K562 (cell line): ENCODE measurements at regions not wholly inside any gene's neighbourhood (a gene's known extent, or its start where the extent isn't known, plus 50 kb on each side); places are given as distances from the start of the nearest gene placed in this dataset.

Source experiments
- ATAC-seq: fragments of 200-7000 bp; cut with Tn5 transposase; 3 replicates; pipeline ENCODE4 v1.9.1; 2020; ENCODE audit warnings: moderate library complexity
- BruUV-seq: library from RNA; stranded (reverse); fragments of 400-500 nt; replicated peaks from 2 replicates; lab custom pipeline; 2021; lab: Mats Ljungman, UMichigan
- CTCF ChIA-PET: fragments of 300-600 bp; formaldehyde crosslinking; extraction: SDS; loops from one replicate; lab custom pipeline; 2021; ENCODE audit warnings: low intra/inter-chr PET ratio; lab: Yijun Ruan, JAX
- POLR2A ChIA-PET: fragments of 300-600, 350-650 bp; sonication (Branson Sonifier 250); formaldehyde crosslinking; extraction: SDS; loops from one replicate; lab custom pipeline; 2021; ENCODE audit warnings: antibody characterized with exemption, inconsistent platforms; lab: Yijun Ruan, JAX
- DNase-seq, 4 experiments: peaks; one replicate each; pipeline versions ENCODE4 v3.0.0 to v3.0.0-alpha.2; 2011 to 2018; ENCODE audit warnings: low spot score in 3 of 4, mixed read lengths in 3 of 4; ENCODE audit errors: extremely low read depth in 1 of 4
- FAIRE-seq: peaks from 2 replicates; lab custom pipeline; 2011; peaks lifted over from hg19 to GRCh38; lab: Jason Lieb, UNC
- H2AFZ ChIP-seq: 2 replicates; pipeline ENCODE4 v1.6.0; 2011; ENCODE audit warnings: low read depth, low read length, control low read depth, inconsistent platforms
- H3K27ac ChIP-seq: fragments of 200-600 bp; 3 replicates; pipeline ENCODE4 v1.8.0; 2011; ENCODE audit warnings: low read depth, mild to moderate bottlenecking, control low read depth, inconsistent platforms, low read length, moderate library complexity, mixed read lengths; ENCODE audit errors: extremely low read depth
- H3K27me3 ChIP-seq, 2 experiments: fragments of 300-600 bp in 1 of 2; 2 replicates in 1 of 2; 3 replicates in 1 of 2; pipeline versions ENCODE4 v1.6.0 to v1.8.0; 2011; ENCODE audit warnings: inconsistent platforms in 2 of 2, low read length in 2 of 2, mild to moderate bottlenecking in 1 of 2, mixed read lengths in 1 of 2, moderate library complexity in 1 of 2; ENCODE audit not compliant: control insufficient read depth in 2 of 2, insufficient read depth in 2 of 2
- H3K36me3 ChIP-seq: fragments of 300-600 bp; 3 replicates; pipeline ENCODE4 v1.8.0; 2011; ENCODE audit warnings: mild to moderate bottlenecking, low read length, inconsistent platforms; ENCODE audit not compliant: control insufficient read depth, insufficient read depth
- H3K4me1 ChIP-seq, 2 experiments: fragments of 200-600 bp in 1 of 2; replicated peaks in 1 of 2; 2 replicates in 1 of 2; 3 replicates in 1 of 2; pipeline versions ENCODE4 v1.5.1 to v1.8.0; 2011; ENCODE audit warnings: inconsistent platforms in 2 of 2, low read length in 2 of 2, mild to moderate bottlenecking in 1 of 2, mixed read lengths in 1 of 2, moderate library complexity in 1 of 2; ENCODE audit not compliant: control insufficient read depth in 2 of 2, insufficient read depth in 2 of 2
- H3K4me2 ChIP-seq: 2 replicates; pipeline ENCODE4 v1.6.1; 2011; ENCODE audit warnings: low read length, control low read depth, inconsistent platforms, mixed read lengths; ENCODE audit not compliant: insufficient read depth
- H3K4me3 ChIP-seq: fragments of 200-600 bp; sonication (generic), shearing (Covaris generic); 2 replicates; pipeline ENCODE4 v1.5.1; 2016; ENCODE audit warnings: control low read depth, inconsistent platforms
- H3K79me2 ChIP-seq: fragments of 200-600 bp; 3 replicates; pipeline ENCODE4 v1.8.0; 2011; ENCODE audit warnings: low read length, inconsistent platforms; ENCODE audit not compliant: control insufficient read depth, insufficient read depth
- H3K9ac ChIP-seq, 2 experiments: 2 replicates each; pipeline versions ENCODE4 v1.6.0 to v1.6.1; 2011; ENCODE audit warnings: low read depth in 2 of 2, low read length in 2 of 2, control low read depth in 1 of 2, inconsistent platforms in 1 of 2, mild to moderate bottlenecking in 1 of 2, mixed read lengths in 1 of 2; ENCODE audit not compliant: insufficient read depth in 1 of 2
- H3K9me1 ChIP-seq: one replicate; pipeline ENCODE4 v1.6.0; 2011; ENCODE audit warnings: inconsistent platforms, mild to moderate bottlenecking, low read length, moderate library complexity; ENCODE audit not compliant: control insufficient read depth, insufficient read depth
- H3K9me3 ChIP-seq: replicated peaks from 2 replicates; pipeline ENCODE4 v1.5.1; 2011; ENCODE audit warnings: low read depth, low read length, inconsistent platforms; ENCODE audit not compliant: control insufficient read depth, insufficient read depth
- H4K20me1 ChIP-seq: replicated peaks from 2 replicates; pipeline ENCODE4 v1.6.1; 2011; ENCODE audit warnings: low read length, inconsistent platforms, mixed read lengths; ENCODE audit not compliant: control insufficient read depth, insufficient read depth
- CXXC5 ChIP-seq: fragments of 250-450 bp; sonication (Bioruptor Pico); IDR thresholded peaks from 2 replicates; pipeline ENCODE4 v1.8.0; 2022; ENCODE audit warnings: inconsistent platforms, mild to moderate bottlenecking, moderate library complexity
- FOXA3 ChIP-seq, 2 experiments: fragments of 450-650 bp in 1 of 2; sonication (generic) in 1 of 2; formaldehyde crosslinking; IDR thresholded peaks in 1 of 2; conservative IDR thresholded peaks in 1 of 2; 2 replicates each; pipeline versions ENCODE4 v1.4.0 to v1.8.0; 2020 to 2022; ENCODE audit warnings: mild to moderate bottlenecking in 2 of 2, missing genetic modification reagents in 1 of 2
- GTF2E2 ChIP-seq: fragments of 200-800 bp; sonication (Bioruptor generic); IDR thresholded peaks from 2 replicates; pipeline ENCODE4 v1.6.1; 2016; ENCODE audit warnings: missing genetic modification characterization, missing compliant biosample characterization
- HNRNPL ChIP-seq: fragments of 200-400 bp; formaldehyde crosslinking; IDR thresholded peaks from 2 replicates; pipeline ENCODE4 v1.6.1; 2017; ENCODE audit warnings: low read depth, mild to moderate bottlenecking, low read length
- MNT ChIP-seq, 2 experiments: fragments of 450-650 bp; conservative IDR thresholded peaks; 2 replicates each; pipeline ENCODE4 v1.6.1; 2017; ENCODE audit warnings: mild to moderate bottlenecking in 2 of 2, moderate library complexity in 2 of 2
- NRF1 ChIP-seq, 2 experiments: fragments of 450-650 bp; IDR thresholded peaks in 1 of 2; conservative IDR thresholded peaks in 1 of 2; 2 replicates each; pipeline ENCODE4 v1.6.1; 2014; ENCODE audit warnings: mild to moderate bottlenecking in 2 of 2
- PML ChIP-seq: IDR thresholded peaks from 2 replicates; pipeline ENCODE4 v1.6.1; 2012; ENCODE audit warnings: low read length, inconsistent platforms
- PREB ChIP-seq: sonication (generic); formaldehyde crosslinking; IDR thresholded peaks from 2 replicates; pipeline ENCODE4 v1.8.1; 2023; ENCODE audit warnings: mild to moderate bottlenecking, missing genetic modification reagents
- SMAD2 ChIP-seq: fragments of 150-350 bp; IDR thresholded peaks from 2 replicates; pipeline ENCODE4 v1.6.1; 2014; ENCODE audit warnings: low read depth, mild to moderate bottlenecking, low read length
- SRF ChIP-seq, 2 experiments: fragments of 250-450, 450-650 bp in 1 of 2; sonication (Bioruptor Pico) in 1 of 2; sonication (generic) in 1 of 2; formaldehyde crosslinking; IDR thresholded peaks; 2 replicates each; pipeline versions ENCODE4 v1.5.0 to v1.5.1; 2020 to 2022; ENCODE audit warnings: mild to moderate bottlenecking in 1 of 2, missing genetic modification reagents in 1 of 2
- ZC3H11A ChIP-seq: IDR thresholded peaks from 2 replicates; pipeline ENCODE4 v1.6.1; 2012; ENCODE audit warnings: low read depth, low read length, improper control_type of control experiment
- ZFP36 ChIP-seq: fragments of 150-350 bp; IDR thresholded peaks from 2 replicates; pipeline ENCODE4 v1.6.1; 2018; ENCODE audit warnings: low read length, low read depth; ENCODE audit not compliant: partially characterized antibody
- ZNF239 ChIP-seq: fragments of 250-450 bp; sonication (Bioruptor Pico); IDR thresholded peaks from 2 replicates; pipeline ENCODE4 v1.4.0; 2020; ENCODE audit warnings: mild to moderate bottlenecking
- ZNF3 ChIP-seq: fragments of 250-450 bp; sonication (Bioruptor Pico); IDR thresholded peaks from 2 replicates; pipeline ENCODE4 v1.5.0; 2021; ENCODE audit warnings: mild to moderate bottlenecking, moderate library complexity
- ZNF311 ChIP-seq: fragments of 250-450 bp; sonication (Bioruptor Pico); IDR thresholded peaks from 2 replicates; pipeline ENCODE4 v1.4.0; 2020; ENCODE audit warnings: mild to moderate bottlenecking, moderate library complexity
- ZNF592 ChIP-seq: fragments of 450-650 bp; IDR thresholded peaks from 2 replicates; pipeline ENCODE4 v1.6.1; 2017; ENCODE audit warnings: antibody characterized with exemption, mild to moderate bottlenecking
- WGBS: fragments of 100-300 bp; shearing (Covaris generic); methylation state at CpG from one replicate; pipeline ENCODE4 v1.1.6; 2016; ENCODE audit warnings: low coverage, mixed read lengths; ENCODE audit not compliant: insufficient coverage; ENCODE audit errors: missing lambda C conversion rate; 5-methylcytosine and 5-hydroxymethylcytosine counted together
- in situ Hi-C: fragments of 300-500 bp; cut with MboI; formaldehyde crosslinking; loops from 4 replicates; pipeline ENCODE4 v1.15.0; 2018; ENCODE audit warnings: inconsistent platforms, mixed read lengths
- intact Hi-C: fragments of 100-400 bp; cut with micrococcal nuclease; formaldehyde crosslinking; loops from 2 replicates; pipeline ENCODE4 v1.14.2; 2022

GRCh38 chr11:45087900-45088160, 58.6 kb upstream of the PRDM11 start (continued):
- TF ChIP-seq PML (no peak), PREB (CRISPR knock-in tag) (no peak), NRF1 (conservative IDR thresholded peaks at IDR 0.05 in 1 of 2, IDR thresholded peaks at IDR 0.05 in 1 of 2) (no peak), ZNF311 (no peak), ZNF239 (no peak), MNT (conservative IDR thresholded peaks at IDR 0.05) (no peak), FOXA3 (CRISPR knock-in tag; conservative IDR thresholded peaks at IDR 0.05 in 1 of 2, IDR thresholded peaks at IDR 0.05 in 1 of 2) (no peak), CXXC5 (CRISPR knock-in tag) (no peak)

GRCh38 chr11:45089251-45089650, 57.2 kb upstream of the PRDM11 start:
- ChIA-PET POLR2A (interaction anchor here (1.1 kb wide), 1 partner anchor 11 kb away, joined by 3 read pairs; no protein-coding TSS in a partner anchor), CTCF (no interaction called here)
- no peak overlapping the region for H3K4me2 ChIP-seq
- intact Hi-C loops (no loop called here), in situ Hi-C loops (no loop called here)
- H3K79me2 ChIP-seq, result no peaks in the 10 kb centered on the region
- no peak overlapping the region for H3K9ac ChIP-seq
- no peaks in the 10 kb centered on the region for H3K36me3 ChIP-seq
- H3K9me3 ChIP-seq, result no peaks in the 10 kb centered on the region
- H3K27me3 ChIP-seq, result peaks cover 0 to 27% of the 10 kb centered on the region in 2 experiments; a peak in 2 of 5 replicates
- ATAC-seq, result no peak
- H3K4me3 ChIP-seq, result no peak overlapping the region
- H3K4me1 ChIP-seq, result no peaks in the 10 kb centered on the region; a peak in 2 of 5 replicates
- H3K27ac ChIP-seq, result no peak overlapping the region
- 0% methylated on average over 2 of the region's 2 CpGs for WGBS
- no peak overlapping the region for H2AFZ ChIP-seq
- FAIRE-seq, result no peak
- peaks cover 10% of the 10 kb centered on the region; the same call in 1 of the 2 replicates for H4K20me1 ChIP-seq
- BruUV-seq, result no TSS peak
- no peaks in the 10 kb centered on the region for H3K9me1 ChIP-seq
- no peak for DNase-seq
- TF ChIP-seq ZNF3 (no peak), ZNF592 (no peak), HNRNPL (no peak), ZFP36 (no peak), ZC3H11A (no peak), GTF2E2 (tag) (no peak), SRF (CRISPR knock-in tag; IDR thresholded peaks at IDR 0.05) (no peak), SMAD2 (no peak)
